ENCODE measurements at regions not wholly inside any gene's neighbourhood (a gene's known extent, or its start where the extent isn't known, plus 50 kb on each side); places are given as distances from the start of the nearest gene placed in this dataset.
A peak's percentile ranks its signal among the peaks of the same experiment; 100 is the strongest.

GRCh38 chr10:123449234-123449962, 216.8 kb upstream of the GPR26 start:
- intact Hi-C loops (cut with DNase I): no loop called here
- Histone ChIP-seq H3K27ac (no peak overlapping the region), H3K36me3 (no peaks in the 10 kb centered on the region), H3K27me3 (no peaks in the 10 kb centered on the region), H3K4me3 (no peak overlapping the region), H3K4me1 (no peaks in the 10 kb centered on the region), H3K9me3 (no peaks in the 10 kb centered on the region)
- no peak for TF ChIP-seq EP300 (IDR thresholded peaks at IDR 0.05)
- DNase-seq: peak; percentile 48
- WGBS, 2 donors: 71 to 78% methylated on average over 7 of the region's 7 CpGs

- Histone ChIP-seq H3K27me3 (no peaks in the 10 kb centered on the region), H3K4me1 (no peaks in the 10 kb centered on the region), H3K9me3 (no peaks in the 10 kb centered on the region), H3K36me3 (no peaks in the 10 kb centered on the region), H3K27ac (no peak overlapping the region), H3K4me3 (no peak overlapping the region)
- WGBS, 2 donors: 66 to 71% methylated on average over 14 of the region's 14 CpGs
- intact Hi-C loops (cut with DNase I): no loop called here
- TF ChIP-seq EP300 (IDR thresholded peaks at IDR 0.05) (no peak), POLR2AphosphoS5 (IDR thresholded peaks at IDR 0.05) (no peak), CTCF (IDR thresholded peaks at IDR 0.05) (no peak), POLR2A (IDR thresholded peaks at IDR 0.05) (no peak)
- peak; percentile 5 for DNase-seq
These were observed 215.1 kb upstream of the GPR26 start for GRCh38 chr10:123450956-123451605.

GRCh38 chr10:123451618-123452245, 214.4 kb upstream of the GPR26 start:
- 60 to 76% methylated on average over 14 of the region's 14 CpGs for WGBS, 2 donors
- intact Hi-C loops (cut with DNase I): no loop called here
- TF ChIP-seq POLR2A (IDR thresholded peaks at IDR 0.05) (no peak), CTCF (IDR thresholded peaks at IDR 0.05) (no peak), EP300 (IDR thresholded peaks at IDR 0.05) (no peak)

GRCh38 chr10:123454987-123455386, 211.2 kb upstream of the GPR26 start:
- TF ChIP-seq POLR2A (IDR thresholded peaks at IDR 0.05) (no peak), CTCF (IDR thresholded peaks at IDR 0.05) (no peak), EP300 (IDR thresholded peaks at IDR 0.05) (no peak), POLR2AphosphoS5 (IDR thresholded peaks at IDR 0.05) (no peak)
- H3K27ac ChIP-seq: no peak overlapping the region
- intact Hi-C loops (cut with DNase I): no loop called here
- DNase-seq: no peak
- no peaks in the 10 kb centered on the region for H3K36me3 ChIP-seq
- no peak overlapping the region for H3K4me3 ChIP-seq
- no peaks in the 10 kb centered on the region for H3K27me3 ChIP-seq
- WGBS, 2 donors: 81 to 94% methylated on average over 4 of the region's 4 CpGs
- no peaks in the 10 kb centered on the region for H3K4me1 ChIP-seq
- H3K9me3 ChIP-seq: no peaks in the 10 kb centered on the region

More at GRCh38 chr10:123451618-123452245, 214.4 kb upstream of the GPR26 start:
- Histone ChIP-seq H3K4me3 (no peak overlapping the region), H3K27me3 (no peaks in the 10 kb centered on the region), H3K27ac (no peak overlapping the region), H3K36me3 (no peaks in the 10 kb centered on the region), H3K4me1 (no peaks in the 10 kb centered on the region), H3K9me3 (no peaks in the 10 kb centered on the region)
- peak; percentile 47 for DNase-seq

- no peak overlapping the region for H3K4me3 ChIP-seq
- TF ChIP-seq POLR2AphosphoS5 (IDR thresholded peaks at IDR 0.05): no peak
- no peak for TF ChIP-seq POLR2A (IDR thresholded peaks at IDR 0.05)
- TF ChIP-seq CTCF (IDR thresholded peaks at IDR 0.05): no peak
- TF ChIP-seq EP300 (IDR thresholded peaks at IDR 0.05): no peak
- H3K9me3 ChIP-seq: no peaks in the 10 kb centered on the region
- intact Hi-C loops (cut with DNase I): no loop called here
- H3K27ac ChIP-seq: no peak overlapping the region
- no peaks in the 10 kb centered on the region for H3K36me3 ChIP-seq
- WGBS, 2 donors: 84 to 86% methylated on average over 3 of the region's 3 CpGs
- no peaks in the 10 kb centered on the region for H3K4me1 ChIP-seq
- no peaks in the 10 kb centered on the region for H3K27me3 ChIP-seq
- DNase-seq: no peak
These were observed 210.3 kb upstream of the GPR26 start for GRCh38 chr10:123455861-123456260.

Measured in sigmoid colon (tissue), 6 donors.